H1 (cell line): ENCODE measurements at regions not wholly inside any gene's neighbourhood (a gene's known extent, or its start where the extent isn't known, plus 50 kb on each side); places are given as distances from the start of the nearest gene placed in this dataset.

Source experiments
- CTCF ChIA-PET: fragments of 300-600 bp; sonication (Branson Sonifier 250); formaldehyde crosslinking; loops from one replicate; lab custom pipeline; 2021; ENCODE audit not compliant: partially characterized antibody; lab: Charles Lee
- POLR2A ChIA-PET: fragments of 300-600 bp; sonication (Branson Sonifier 250); formaldehyde crosslinking; loops from one replicate; lab custom pipeline; 2021; ENCODE audit warnings: inconsistent platforms; ENCODE audit not compliant: partially characterized antibody; lab: Charles Lee
- DNase-seq, 2 experiments: peaks; one replicate each; pipeline versions ENCODE4 v3.0.0 to v3.0.0-alpha.2; 2010 to 2022; ENCODE audit warnings: low spot score in 2 of 2, low read depth in 1 of 2, mixed read lengths in 1 of 2
- FAIRE-seq: peaks from 2 replicates; lab custom pipeline; 2011; peaks lifted over from hg19 to GRCh38; lab: Jason Lieb, UNC
- H2AFZ ChIP-seq: 2 replicates; pipeline ENCODE4 v1.8.1; 2012; ENCODE audit warnings: low read length, inconsistent platforms
- H2AK5ac ChIP-seq: 2 replicates; pipeline ENCODE4 v1.6.1; 2013; ENCODE audit warnings: low read depth, low read length
- H2BK120ac ChIP-seq: replicated peaks from 2 replicates; pipeline ENCODE3; 2013; ENCODE audit warnings: low read depth, low read length, inconsistent platforms
- H2BK12ac ChIP-seq: 2 replicates; pipeline ENCODE4 v1.6.1; 2013; ENCODE audit warnings: low read depth, low read length
- H2BK15ac ChIP-seq: 2 replicates; pipeline ENCODE4 v1.6.1; 2013; ENCODE audit warnings: low read length
- H2BK20ac ChIP-seq: 2 replicates; pipeline ENCODE4 v1.6.1; 2013; ENCODE audit warnings: low read length
- H2BK5ac ChIP-seq: 2 replicates; pipeline ENCODE4 v1.6.1; 2013; ENCODE audit warnings: low read depth, low read length
- H3K14ac ChIP-seq: 2 replicates; pipeline ENCODE4 v1.6.1; 2013; ENCODE audit warnings: inconsistent platforms; ENCODE audit not compliant: insufficient read length
- H3K18ac ChIP-seq: 2 replicates; pipeline ENCODE4 v1.6.1; 2013; ENCODE audit warnings: low read length; ENCODE audit errors: extremely low read depth
- H3K23ac ChIP-seq: 2 replicates; pipeline ENCODE4 v1.6.1; 2013; ENCODE audit warnings: inconsistent platforms; ENCODE audit not compliant: insufficient read length
- H3K23me2 ChIP-seq: 2 replicates; pipeline ENCODE4 v1.6.1; 2013; ENCODE audit warnings: low read depth, low read length
- H3K27ac ChIP-seq: 2 replicates; pipeline ENCODE4 v1.6.1; 2011; ENCODE audit warnings: low read depth, low read length, inconsistent platforms
- H3K27me3 ChIP-seq, 4 experiments: replicated peaks in 1 of 4; 1 replicate in 1 of 4; 2 replicates in 3 of 4; pipeline versions ENCODE4 v1.6.1 to v1.8.1; 2011 to 2013; ENCODE audit warnings: low read length in 3 of 4, mild to moderate bottlenecking in 3 of 4, inconsistent platforms in 2 of 4, mixed read lengths in 2 of 4, moderate library complexity in 1 of 4; ENCODE audit not compliant: control insufficient read depth in 3 of 4, insufficient read depth in 3 of 4; ENCODE audit errors: extremely low read depth in 1 of 4
- H3K36me3 ChIP-seq, 4 experiments: 2 replicates each; pipeline versions ENCODE4 v1.6.1 to v1.8.1; 2011 to 2013; ENCODE audit warnings: mild to moderate bottlenecking in 4 of 4, low read length in 3 of 4, moderate library complexity in 2 of 4, control low read depth in 1 of 4, inconsistent platforms in 1 of 4; ENCODE audit not compliant: insufficient read depth in 4 of 4, control insufficient read depth in 2 of 4
- H3K4ac ChIP-seq: replicated peaks from 2 replicates; pipeline ENCODE3; 2013; ENCODE audit warnings: low read length, low read depth, mixed read lengths, inconsistent platforms; ENCODE audit not compliant: insufficient read length
- H3K4me1 ChIP-seq, 4 experiments: replicated peaks in 1 of 4; 1 replicate in 1 of 4; 2 replicates in 3 of 4; pipeline versions ENCODE4 v1.6.1 to v1.8.1; 2011 to 2013; ENCODE audit warnings: low read length in 3 of 4, inconsistent platforms in 2 of 4, mixed read lengths in 1 of 4; ENCODE audit not compliant: insufficient read depth in 4 of 4, control insufficient read depth in 3 of 4
- H3K4me2 ChIP-seq, 2 experiments: 2 replicates each; pipeline versions ENCODE4 v1.6.1 to v1.8.1; 2011 to 2013; ENCODE audit warnings: low read depth in 2 of 2, low read length in 2 of 2, control low read depth in 1 of 2, inconsistent platforms in 1 of 2, mild to moderate bottlenecking in 1 of 2; ENCODE audit not compliant: insufficient read depth in 1 of 2
- H3K4me3 ChIP-seq, 4 experiments: fragments of 200-600, 300-600 bp in 1 of 4; sonication (generic), shearing (Covaris generic), sonication (Bioruptor Twin) in 1 of 4; 2 replicates each; pipeline versions ENCODE4 v1.5.1 to v1.8.1; 2011 to 2016; ENCODE audit warnings: low read length in 4 of 4, low read depth in 3 of 4, control low read depth in 2 of 4, inconsistent platforms in 2 of 4, mild to moderate bottlenecking in 2 of 4, mixed read lengths in 1 of 4, moderate library complexity in 1 of 4; ENCODE audit not compliant: insufficient read depth in 2 of 4; ENCODE audit errors: extremely low read depth in 1 of 4
- H3K56ac ChIP-seq: replicated peaks from 2 replicates; pipeline ENCODE3; 2013; ENCODE audit warnings: low read depth, mild to moderate bottlenecking, mixed read lengths, low read length, inconsistent platforms; ENCODE audit not compliant: insufficient read length
- H3K79me1 ChIP-seq: 2 replicates; pipeline ENCODE4 v1.6.1; 2013; ENCODE audit warnings: low read depth, low read length, control low read depth
- H3K79me2 ChIP-seq, 2 experiments: 2 replicates each; pipeline versions ENCODE4 v1.6.1 to v1.8.1; 2012 to 2013; ENCODE audit warnings: low read length in 2 of 2, mild to moderate bottlenecking in 2 of 2, inconsistent platforms in 1 of 2; ENCODE audit not compliant: insufficient read depth in 2 of 2, control insufficient read depth in 1 of 2
- H3K9ac ChIP-seq, 4 experiments: replicated peaks in 1 of 4; 1 replicate in 1 of 4; 2 replicates in 3 of 4; pipeline versions ENCODE4 v1.6.1 to v1.8.1; 2011 to 2013; ENCODE audit warnings: low read depth in 3 of 4, low read length in 3 of 4, control low read depth in 2 of 4, mild to moderate bottlenecking in 2 of 4, moderate library complexity in 2 of 4, inconsistent platforms in 1 of 4; ENCODE audit errors: extremely low read depth in 1 of 4
- H3K9me3 ChIP-seq, 2 experiments: 2 replicates each; pipeline versions ENCODE4 v1.6.1 to v1.8.1; 2012 to 2013; ENCODE audit warnings: mild to moderate bottlenecking in 2 of 2, moderate library complexity in 2 of 2, control low read depth in 1 of 2, inconsistent platforms in 1 of 2, low read depth in 1 of 2, low read length in 1 of 2, mixed read lengths in 1 of 2; ENCODE audit not compliant: insufficient read depth in 2 of 2
- H4K20me1 ChIP-seq, 2 experiments: replicated peaks in 1 of 2; 2 replicates each; pipeline versions ENCODE3 to v1.8.1; 2011 to 2013; ENCODE audit warnings: inconsistent platforms in 2 of 2, low read length in 2 of 2, mild to moderate bottlenecking in 1 of 2; ENCODE audit not compliant: insufficient read depth in 2 of 2, control insufficient read depth in 1 of 2
- H4K5ac ChIP-seq: 2 replicates; pipeline ENCODE4 v1.6.1; 2013; ENCODE audit warnings: low read length, low read depth, mixed read lengths, inconsistent platforms; ENCODE audit not compliant: insufficient read length
- H4K8ac ChIP-seq: 2 replicates; pipeline ENCODE4 v1.8.0; 2013; ENCODE audit warnings: mild to moderate bottlenecking, moderate library complexity, low read length, inconsistent platforms; ENCODE audit not compliant: insufficient read depth; ENCODE audit errors: extremely low read depth
- H4K91ac ChIP-seq: replicated peaks from 2 replicates; pipeline ENCODE3; 2013; ENCODE audit warnings: low read length, mixed read lengths, inconsistent platforms; ENCODE audit not compliant: insufficient read length
- BCL11A ChIP-seq, 2 experiments: IDR thresholded peaks; one replicate each; pipeline ENCODE4 v1.6.1; 2011; ENCODE audit warnings: low read depth in 2 of 2, low read length in 2 of 2, mild to moderate bottlenecking in 2 of 2
- CBX5 ChIP-seq: fragments of 300-800, 300-1000 bp; sonication (generic); IDR thresholded peaks from 2 replicates; pipeline ENCODE4 v1.7.1; 2016; ENCODE audit warnings: antibody characterized with exemption, low read length, low read depth
- CREB1 ChIP-seq: IDR thresholded peaks from 2 replicates; pipeline ENCODE4 v1.6.1; 2012; ENCODE audit warnings: inconsistent platforms
- KDM4A ChIP-seq: IDR thresholded peaks from one replicate; pipeline ENCODE4 v1.7.1; 2012; ENCODE audit warnings: low read depth, mild to moderate bottlenecking, moderate library complexity, low read length, inconsistent platforms; ENCODE audit not compliant: severe bottlenecking
- KDM5A ChIP-seq: fragments of 200-600 bp; IDR thresholded peaks from 2 replicates; pipeline ENCODE4 v1.7.1; 2012; ENCODE audit warnings: mild to moderate bottlenecking, low read length, inconsistent platforms, mixed read lengths
- TF ChIP-seq, protein P1 (sequence below): IDR thresholded peaks from 2 replicates; pipeline ENCODE4 v1.6.1; 2011; ENCODE audit warnings: low read length, improper control_type of control experiment

DNA sequence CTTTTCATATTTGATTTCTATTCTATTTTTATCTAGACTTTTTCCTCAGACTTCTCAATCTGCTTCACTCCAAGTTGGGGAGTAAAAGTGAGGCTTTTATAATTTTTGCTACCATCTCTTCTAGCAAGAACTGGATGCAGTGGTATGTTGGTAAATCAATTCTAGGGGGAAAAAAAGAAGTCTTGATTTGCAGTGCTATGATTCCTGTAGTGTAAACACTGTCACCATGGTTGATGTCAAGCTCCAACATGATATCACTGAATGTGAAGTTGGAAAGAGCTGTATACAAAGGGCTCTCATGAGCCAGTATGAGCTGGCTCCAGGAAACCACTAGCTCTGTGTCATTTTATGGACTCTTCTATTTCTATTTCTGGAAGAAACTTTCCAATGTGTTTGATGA is 439.2 kb downstream of the NTRK2 start:
- Histone ChIP-seq H3K27me3 (no peaks in the 10 kb centered on the region), H3K36me3 (no peaks in the 10 kb centered on the region), H3K18ac (no peak overlapping the region), H3K4me1 (no peaks in the 10 kb centered on the region), H3K14ac (no peak overlapping the region), H3K9ac (no peak overlapping the region), H3K9me3 (no peaks in the 10 kb centered on the region), H2BK20ac (no peak overlapping the region), H3K23ac (no peak overlapping the region), H3K23me2 (no peaks in the 10 kb centered on the region; the same call in 1 of the 2 replicates), H2AK5ac (no peak overlapping the region), H4K5ac (no peak overlapping the region), H4K91ac (no peak overlapping the region), H3K27ac (no peak overlapping the region), H2BK12ac (no peak overlapping the region), H2AFZ (no peak overlapping the region), H3K4me3 (no peak overlapping the region), H3K79me1 (no peaks in the 10 kb centered on the region), H3K79me2 (no peaks in the 10 kb centered on the region), H2BK15ac (no peak overlapping the region), H3K56ac (no peak overlapping the region), H4K8ac (no peak overlapping the region), H4K20me1 (no peaks in the 10 kb centered on the region), H2BK5ac (no peak overlapping the region), H2BK120ac (no peak overlapping the region), H3K4me2 (no peak overlapping the region), H3K4ac (no peak overlapping the region)
- FAIRE-seq (no peak), DNase-seq (no peak)
- ChIA-PET CTCF (interaction anchor here (0.6 to 4.7 kb wide), 7 partner anchors 28 to 317 kb away, joined by 3 to 16 read pairs (median 3); no protein-coding TSS in a partner anchor), POLR2A (no interaction called here)
- TF ChIP-seq KDM5A = no peak
- no peak for TF ChIP-seq CBX5
- TF ChIP-seq BCL11A (IDR thresholded peaks at IDR 0.05; ENCODE audit: low read depth in 2 of 2, low read length in 2 of 2) = no peak
- no peak for TF ChIP-seq CREB1
- TF ChIP-seq, protein P1, sequence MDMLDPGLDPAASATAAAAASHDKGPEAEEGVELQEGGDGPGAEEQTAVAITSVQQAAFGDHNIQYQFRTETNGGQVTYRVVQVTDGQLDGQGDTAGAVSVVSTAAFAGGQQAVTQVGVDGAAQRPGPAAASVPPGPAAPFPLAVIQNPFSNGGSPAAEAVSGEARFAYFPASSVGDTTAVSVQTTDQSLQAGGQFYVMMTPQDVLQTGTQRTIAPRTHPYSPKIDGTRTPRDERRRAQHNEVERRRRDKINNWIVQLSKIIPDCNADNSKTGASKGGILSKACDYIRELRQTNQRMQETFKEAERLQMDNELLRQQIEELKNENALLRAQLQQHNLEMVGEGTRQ = no peak
- no peak for TF ChIP-seq KDM4A
